ENCODE measurements at regions not wholly inside any gene's neighbourhood (a gene's known extent, or its start where the extent isn't known, plus 50 kb on each side); places are given as distances from the start of the nearest gene placed in this dataset.

GRCh38 chr20:53872561-53873229 is 197.7 kb downstream of the BCAS1 start:
- WGBS (ENCODE audit: insufficient coverage), result 71% methylated on average over 10 of the region's 10 CpGs
- H3K27me3 ChIP-seq (replicated peaks in 2 of 5; ENCODE audit: control insufficient read depth in 4 of 5, insufficient read depth in 5 of 5, low read length in 4 of 5), result no peaks in the 10 kb centered on the region
- peak; percentile 44 to 78 (median 76) for DNase-seq
- peak overlapping the region in 1 of 7 experiments; percentile 2 for H3K4me3 ChIP-seq (ENCODE audit: control insufficient read depth in 1 of 7, extremely low read depth in 1 of 7, insufficient read depth in 4 of 7, low read depth in 2 of 7, low read length in 6 of 7)
- CTCF ChIA-PET, result interaction anchor here (0.8 to 3.5 kb wide), 8 partner anchors 13 to 293 kb away, joined by 3 to 17 read pairs (median 4); no protein-coding TSS in a partner anchor
- POLR2A ChIA-PET, result interaction anchor here (0.6 kb wide), 1 partner anchor 72 kb away, joined by 4 read pairs; no protein-coding TSS in a partner anchor
- H3K36me3 ChIP-seq (ENCODE audit: control insufficient read depth in 4 of 4, insufficient read depth in 4 of 4, low read length in 3 of 4), result no peaks in the 10 kb centered on the region
- peaks cover 14 to 40% (median 29%) of the 10 kb centered on the region in 4 experiments for H3K4me1 ChIP-seq (ENCODE audit: control extremely low read depth in 1 of 4, control insufficient read depth in 4 of 4, insufficient read depth in 4 of 4, low read length in 3 of 4)
- no peaks in the 10 kb centered on the region for H3K9me3 ChIP-seq (ENCODE audit: control extremely low read depth in 1 of 5, control insufficient read depth in 4 of 5, insufficient read depth in 2 of 5, low read depth in 1 of 5, low read length in 4 of 5)
- H3K27ac ChIP-seq (ENCODE audit: insufficient read depth in 1 of 2, low read depth in 1 of 2, low read length in 2 of 2, poor library complexity in 1 of 2, severe bottlenecking in 2 of 2), result peak overlapping the region in 1 of 2 experiments; percentile 76

GRCh38 chr20:53872081-53872541 is 198.3 kb downstream of the BCAS1 start:
- ChIA-PET POLR2A (interaction anchor here (0.6 to 0.7 kb wide), 2 partner anchors 54 to 73 kb away, joined by 3 to 4 read pairs; no protein-coding TSS in a partner anchor), CTCF (interaction anchor here (0.8 to 3.5 kb wide), 8 partner anchors 13 to 292 kb away, joined by 3 to 17 read pairs (median 4); no protein-coding TSS in a partner anchor)
- Histone ChIP-seq H3K36me3 (ENCODE audit: control insufficient read depth in 4 of 4, insufficient read depth in 4 of 4, low read length in 3 of 4) (no peaks in the 10 kb centered on the region), H3K4me1 (ENCODE audit: control extremely low read depth in 1 of 4, control insufficient read depth in 4 of 4, insufficient read depth in 4 of 4, low read length in 3 of 4) (peaks cover 14 to 44% (median 29%) of the 10 kb centered on the region in 4 experiments), H3K9me3 (ENCODE audit: control extremely low read depth in 1 of 5, control insufficient read depth in 4 of 5, insufficient read depth in 2 of 5, low read depth in 1 of 5, low read length in 4 of 5) (no peaks in the 10 kb centered on the region), H3K27ac (ENCODE audit: insufficient read depth in 1 of 2, low read depth in 1 of 2, low read length in 2 of 2, poor library complexity in 1 of 2, severe bottlenecking in 2 of 2) (peak overlapping the region in 1 of 2 experiments; percentile 76), H3K4me3 (ENCODE audit: control insufficient read depth in 1 of 7, extremely low read depth in 1 of 7, insufficient read depth in 4 of 7, low read depth in 2 of 7, low read length in 6 of 7) (no peak overlapping the region), H3K27me3 (replicated peaks in 2 of 5; ENCODE audit: control insufficient read depth in 4 of 5, insufficient read depth in 5 of 5, low read length in 4 of 5) (no peaks in the 10 kb centered on the region)
- peak in 1 of 3 donors; percentile 26 for DNase-seq
- WGBS (ENCODE audit: insufficient coverage), result 0% methylated on average over 2 of the region's 2 CpGs

- H3K9me3 ChIP-seq (ENCODE audit: control extremely low read depth in 1 of 5, control insufficient read depth in 4 of 5, insufficient read depth in 2 of 5, low read depth in 1 of 5, low read length in 4 of 5), result no peaks in the 10 kb centered on the region
- 89% methylated on average over 2 of the region's 3 CpGs for WGBS (ENCODE audit: insufficient coverage)
- no peaks in the 10 kb centered on the region for H3K36me3 ChIP-seq (ENCODE audit: control insufficient read depth in 4 of 4, insufficient read depth in 4 of 4, low read length in 3 of 4)
- ChIA-PET CTCF (interaction anchor here (1.3 to 3.5 kb wide), 6 partner anchors 12 to 291 kb away, joined by 3 to 17 read pairs (median 5); no protein-coding TSS in a partner anchor), POLR2A (interaction anchor here (0.7 kb wide), 1 partner anchor 53 kb away, joined by 3 read pairs; no protein-coding TSS in a partner anchor)
- DNase-seq, result no peak
- no peak overlapping the region for H3K27ac ChIP-seq (ENCODE audit: insufficient read depth in 1 of 2, low read depth in 1 of 2, low read length in 2 of 2, poor library complexity in 1 of 2, severe bottlenecking in 2 of 2)
- peaks cover 15 to 50% (median 31%) of the 10 kb centered on the region in 4 experiments for H3K4me1 ChIP-seq (ENCODE audit: control extremely low read depth in 1 of 4, control insufficient read depth in 4 of 4, insufficient read depth in 4 of 4, low read length in 3 of 4)
- no peaks in the 10 kb centered on the region for H3K27me3 ChIP-seq (replicated peaks in 2 of 5; ENCODE audit: control insufficient read depth in 4 of 5, insufficient read depth in 5 of 5, low read length in 4 of 5)
- no peak overlapping the region for H3K4me3 ChIP-seq (ENCODE audit: control insufficient read depth in 1 of 7, extremely low read depth in 1 of 7, insufficient read depth in 4 of 7, low read depth in 2 of 7, low read length in 6 of 7)
These were observed 198.9 kb downstream of the BCAS1 start for GRCh38 chr20:53871541-53871940.

- CTCF ChIA-PET, result interaction anchor here (0.6 to 3.5 kb wide), 7 partner anchors 44 to 291 kb away, joined by 3 to 17 read pairs (median 3); no protein-coding TSS in a partner anchor
- 77% methylated on average over 6 of the region's 9 CpGs for WGBS (ENCODE audit: insufficient coverage)
- Histone ChIP-seq H3K9me3 (ENCODE audit: control extremely low read depth in 1 of 5, control insufficient read depth in 4 of 5, insufficient read depth in 2 of 5, low read depth in 1 of 5, low read length in 4 of 5) (no peaks in the 10 kb centered on the region), H3K27ac (ENCODE audit: insufficient read depth in 1 of 2, low read depth in 1 of 2, low read length in 2 of 2, poor library complexity in 1 of 2, severe bottlenecking in 2 of 2) (peak overlapping the region in 1 of 2 experiments; percentile 57), H3K36me3 (ENCODE audit: control insufficient read depth in 4 of 4, insufficient read depth in 4 of 4, low read length in 3 of 4) (no peaks in the 10 kb centered on the region), H3K4me3 (ENCODE audit: control insufficient read depth in 1 of 7, extremely low read depth in 1 of 7, insufficient read depth in 4 of 7, low read depth in 2 of 7, low read length in 6 of 7) (peak overlapping the region in 1 of 7 experiments; percentile 28), H3K4me1 (ENCODE audit: control extremely low read depth in 1 of 4, control insufficient read depth in 4 of 4, insufficient read depth in 4 of 4, low read length in 3 of 4) (peaks cover 23 to 58% (median 39%) of the 10 kb centered on the region in 4 experiments), H3K27me3 (replicated peaks in 2 of 5; ENCODE audit: control insufficient read depth in 4 of 5, insufficient read depth in 5 of 5, low read length in 4 of 5) (no peaks in the 10 kb centered on the region)
- POLR2A ChIA-PET, result no interaction called here
- no peak for DNase-seq
These were observed 199.7 kb downstream of the BCAS1 start for GRCh38 chr20:53870426-53871315.

GRCh38 chr20:53869466-53870258 is 200.7 kb downstream of the BCAS1 start:
- WGBS (ENCODE audit: insufficient coverage), result 17% methylated on average over 1 of the region's 8 CpGs
- no peaks in the 10 kb centered on the region for H3K9me3 ChIP-seq (ENCODE audit: control extremely low read depth in 1 of 5, control insufficient read depth in 4 of 5, insufficient read depth in 2 of 5, low read depth in 1 of 5, low read length in 4 of 5)
- H3K4me3 ChIP-seq (ENCODE audit: control insufficient read depth in 1 of 7, extremely low read depth in 1 of 7, insufficient read depth in 4 of 7, low read depth in 2 of 7, low read length in 6 of 7), result peak overlapping the region in 4 of 7 experiments; percentile 28 to 46 (median 42)
- H3K27ac ChIP-seq (ENCODE audit: insufficient read depth in 1 of 2, low read depth in 1 of 2, low read length in 2 of 2, poor library complexity in 1 of 2, severe bottlenecking in 2 of 2), result peak overlapping the region in 1 of 2 experiments; percentile 57
- H3K4me1 ChIP-seq (ENCODE audit: control extremely low read depth in 1 of 4, control insufficient read depth in 4 of 4, insufficient read depth in 4 of 4, low read length in 3 of 4), result peaks cover 27 to 65% (median 42%) of the 10 kb centered on the region in 4 experiments
- POLR2A ChIA-PET, result no interaction called here
- no peaks in the 10 kb centered on the region for H3K27me3 ChIP-seq (replicated peaks in 2 of 5; ENCODE audit: control insufficient read depth in 4 of 5, insufficient read depth in 5 of 5, low read length in 4 of 5)
- DNase-seq, result peak; percentile 84 to 86 (median 85)
- CTCF ChIA-PET, result interaction anchor here (0.6 to 3.5 kb wide), 7 partner anchors 46 to 290 kb away, joined by 3 to 17 read pairs (median 3); no protein-coding TSS in a partner anchor
- no peaks in the 10 kb centered on the region for H3K36me3 ChIP-seq (ENCODE audit: control insufficient read depth in 4 of 4, insufficient read depth in 4 of 4, low read length in 3 of 4)

GRCh38 chr20:53867741-53868351 is 202.5 kb downstream of the BCAS1 start:
- H3K4me1 ChIP-seq (ENCODE audit: control extremely low read depth in 1 of 4, control insufficient read depth in 4 of 4, insufficient read depth in 4 of 4, low read length in 3 of 4), result peaks cover 27 to 60% (median 36%) of the 10 kb centered on the region in 4 experiments
- DNase-seq, result no peak
- no peaks in the 10 kb centered on the region for H3K36me3 ChIP-seq (ENCODE audit: control insufficient read depth in 4 of 4, insufficient read depth in 4 of 4, low read length in 3 of 4)
- 96% methylated on average over 6 of the region's 6 CpGs for WGBS (ENCODE audit: insufficient coverage)
- POLR2A ChIA-PET, result no interaction called here
- no peak overlapping the region for H3K27ac ChIP-seq (ENCODE audit: insufficient read depth in 1 of 2, low read depth in 1 of 2, low read length in 2 of 2, poor library complexity in 1 of 2, severe bottlenecking in 2 of 2)
- CTCF ChIA-PET, result no interaction called here
- H3K27me3 ChIP-seq (replicated peaks in 2 of 5; ENCODE audit: control insufficient read depth in 4 of 5, insufficient read depth in 5 of 5, low read length in 4 of 5), result no peaks in the 10 kb centered on the region
- H3K9me3 ChIP-seq (ENCODE audit: control extremely low read depth in 1 of 5, control insufficient read depth in 4 of 5, insufficient read depth in 2 of 5, low read depth in 1 of 5, low read length in 4 of 5), result no peaks in the 10 kb centered on the region
- H3K4me3 ChIP-seq (ENCODE audit: control insufficient read depth in 1 of 7, extremely low read depth in 1 of 7, insufficient read depth in 4 of 7, low read depth in 2 of 7, low read length in 6 of 7), result no peak overlapping the region
